8988T (cell line): ENCODE measurements at regions not wholly inside any gene's neighbourhood (a gene's known extent, or its start where the extent isn't known, plus 50 kb on each side); places are given as distances from the start of the nearest gene placed in this dataset.

Source experiments
- DNase-seq: peaks from one replicate; pipeline ENCODE4 v3.0.0; 2011

GRCh38 chr11:37088573-37088910 is 490.5 kb upstream of the RAG2 start:
- no peak for DNase-seq

- no peak for DNase-seq
These were observed 489.9 kb upstream of the RAG2 start for GRCh38 chr11:37087650-37088572.

GRCh38 chr11:37078521-37078920 is 480.5 kb upstream of the RAG2 start:
- no peak for DNase-seq

GRCh38 chr11:37076866-37077265 is 478.8 kb upstream of the RAG2 start:
- no peak for DNase-seq

GRCh38 chr11:37072538-37073055 is 474.6 kb upstream of the RAG2 start:
- DNase-seq = no peak

GRCh38 chr11:37050311-37050710 is 452.3 kb upstream of the RAG2 start:
- no peak for DNase-seq

GRCh38 chr11:37040921-37041320 is 442.9 kb upstream of the RAG2 start:
- no peak for DNase-seq

GRCh38 chr11:37038911-37039310 is 440.9 kb upstream of the RAG2 start:
- DNase-seq = no peak

- DNase-seq = no peak
These were observed 428.7 kb upstream of the RAG2 start for GRCh38 chr11:37026741-37027140.

- DNase-seq = no peak
These were observed 428.3 kb upstream of the RAG2 start for GRCh38 chr11:37026326-37026725.

- DNase-seq = no peak
These were observed 408.5 kb upstream of the RAG2 start for GRCh38 chr11:37006563-37006962.

GRCh38 chr11:37002831-37003230 is 404.8 kb upstream of the RAG2 start:
- DNase-seq = no peak

GRCh38 chr11:36997656-36998055 is 399.6 kb upstream of the RAG2 start:
- DNase-seq = no peak

- no peak for DNase-seq
These were observed 398.8 kb upstream of the RAG2 start for GRCh38 chr11:36996795-36997194.

- no peak for DNase-seq
These were observed 396.2 kb upstream of the RAG2 start for GRCh38 chr11:36994208-36994607.

- no peak for DNase-seq
These were observed 390.5 kb upstream of the RAG2 start for GRCh38 chr11:36988556-36988955.

- DNase-seq = no peak
These were observed 387.5 kb upstream of the RAG2 start for GRCh38 chr11:36985562-36985961.

GRCh38 chr11:36976741-36977140 is 378.7 kb upstream of the RAG2 start:
- no peak for DNase-seq

GRCh38 chr11:36974771-36975170 is 376.7 kb upstream of the RAG2 start:
- DNase-seq = no peak

- no peak for DNase-seq
These were observed 355.9 kb upstream of the RAG2 start for GRCh38 chr11:36953976-36954375.

- DNase-seq = no peak
These were observed 350.6 kb upstream of the RAG2 start for GRCh38 chr11:36948460-36949127.

GRCh38 chr11:36945384-36945783 is 347.3 kb upstream of the RAG2 start:
- DNase-seq = no peak

- DNase-seq = no peak
These were observed 335.4 kb upstream of the RAG2 start for GRCh38 chr11:36933481-36933880.

- no peak for DNase-seq
These were observed 333.1 kb upstream of the RAG2 start for GRCh38 chr11:36931139-36931538.
